Endothelial cell of hepatic sinusoid (primary cell): ENCODE measurements at regions not wholly inside any gene's neighbourhood (a gene's known extent, or its start where the extent isn't known, plus 50 kb on each side); places are given as distances from the start of the nearest gene placed in this dataset.

Experiments
- in situ Hi-C: cut with HindIII; loops from 2 replicates; pipeline ENCODE4 v1.10.0; 2017; ENCODE audit warnings: low sequenced_read_pairs

DNA sequence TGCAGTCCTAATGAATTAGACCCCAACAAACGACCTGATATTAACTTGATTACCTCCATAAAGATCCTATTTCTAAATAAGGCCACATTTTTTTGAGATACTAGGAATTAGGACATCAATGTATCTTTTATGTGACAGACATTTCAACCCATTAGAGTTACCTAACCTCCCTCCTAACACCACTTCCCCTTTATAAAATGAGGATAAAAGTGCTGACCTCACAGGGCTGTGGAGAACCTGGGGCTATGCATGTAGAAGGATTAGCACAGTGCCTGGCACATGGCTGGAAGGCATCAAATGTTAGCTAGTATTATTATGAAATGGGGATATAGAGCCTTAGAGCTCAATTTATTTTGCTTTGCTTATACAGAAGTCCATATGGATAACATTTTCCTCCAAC lies 53.5 kb upstream of the LRRN1 start:
- in situ Hi-C loops: no loop called here

DNA sequence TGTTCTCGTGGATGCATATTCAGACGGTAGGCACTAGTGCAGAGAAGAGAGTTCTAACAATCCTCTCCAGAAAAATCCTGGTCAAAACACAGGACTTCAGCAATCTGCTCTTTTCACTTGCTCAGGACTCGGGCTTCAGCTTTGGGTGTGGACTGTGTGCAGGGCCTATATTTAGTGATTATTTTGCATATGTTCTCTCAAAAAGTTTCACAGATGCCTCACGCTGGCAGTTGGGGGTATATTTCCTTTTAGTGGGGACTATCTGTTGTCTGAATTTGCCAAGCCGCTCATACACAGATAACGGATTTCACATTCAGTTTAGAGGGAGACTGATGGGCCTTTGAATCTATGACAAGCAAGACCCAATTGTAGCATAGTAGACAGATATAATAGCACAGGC lies 54.4 kb upstream of the LRRN1 start:
- in situ Hi-C loops: no loop called here

DNA sequence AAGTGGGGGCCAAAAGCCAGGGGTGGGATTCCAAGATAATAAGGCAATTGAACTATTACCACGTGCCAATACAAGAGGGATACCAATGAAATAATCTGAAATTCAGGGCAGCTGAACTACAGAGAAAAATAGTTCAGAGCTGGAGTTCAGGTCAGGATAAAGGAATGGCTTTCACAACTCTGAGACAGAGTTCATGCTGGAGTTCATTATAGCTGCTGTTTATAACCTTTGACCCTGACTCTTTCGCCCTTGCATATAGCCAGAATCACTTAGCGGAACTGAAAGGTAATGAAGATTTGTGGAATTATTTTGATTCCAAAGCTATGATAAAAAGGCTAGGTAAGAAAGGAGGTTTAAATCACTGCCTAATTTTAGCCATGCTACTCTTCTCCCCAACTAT lies 55.5 kb upstream of the LRRN1 start:
- in situ Hi-C loops: no loop called here

DNA sequence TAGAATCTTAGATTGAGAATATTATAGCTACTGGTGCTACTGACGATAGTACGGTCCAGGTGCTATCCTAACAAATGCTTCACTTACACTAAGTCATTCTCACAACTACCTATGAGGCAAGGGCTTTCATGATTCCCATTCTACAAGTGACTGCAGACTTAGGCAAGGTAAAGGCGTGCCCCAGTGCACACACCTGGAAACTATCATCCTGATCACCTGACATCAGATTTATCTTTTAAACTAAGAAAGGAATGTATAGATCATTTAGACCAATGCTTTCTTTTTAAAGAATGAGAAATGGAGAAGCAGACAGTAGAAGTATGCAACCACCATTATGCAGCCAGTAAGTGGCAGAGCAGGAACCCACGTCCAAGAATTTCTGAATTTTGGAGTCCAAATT lies 59.2 kb upstream of the LRRN1 start:
- in situ Hi-C loops: no loop called here

DNA sequence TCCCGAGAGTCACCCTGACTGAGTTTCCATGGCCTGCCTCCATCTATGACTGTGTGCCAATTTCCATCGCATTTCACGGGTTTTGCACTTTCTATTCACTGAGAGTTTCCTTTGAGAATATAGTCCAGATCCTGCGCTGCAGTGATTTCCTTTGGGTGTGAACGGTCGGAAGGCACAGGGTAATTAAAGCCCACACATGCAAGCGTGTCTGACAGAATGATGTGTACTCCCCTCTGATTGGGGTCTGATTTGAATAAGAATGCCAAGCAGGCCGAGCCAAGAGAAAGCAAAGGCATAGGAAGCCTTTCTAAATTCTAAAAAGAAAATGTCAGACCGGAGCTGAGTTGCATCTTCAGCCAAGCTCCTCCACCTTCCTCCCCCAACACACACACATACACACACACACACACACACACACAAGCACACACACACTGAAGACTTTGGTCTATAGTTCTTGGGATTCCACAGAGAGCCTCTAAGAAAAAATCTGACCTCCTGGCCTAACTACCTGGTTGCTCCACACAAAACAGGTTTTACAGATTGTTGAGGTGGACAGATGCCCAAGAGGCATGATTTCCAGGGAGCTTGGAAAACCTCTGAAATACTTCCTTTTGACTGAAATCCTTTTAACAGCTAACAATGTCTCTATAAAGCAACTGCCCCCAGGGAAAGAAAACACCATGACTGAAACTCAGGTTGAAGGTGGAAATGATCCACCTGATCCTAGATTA lies 59.7 kb upstream of the LRRN1 start:
- in situ Hi-C loops: no loop called here

DNA sequence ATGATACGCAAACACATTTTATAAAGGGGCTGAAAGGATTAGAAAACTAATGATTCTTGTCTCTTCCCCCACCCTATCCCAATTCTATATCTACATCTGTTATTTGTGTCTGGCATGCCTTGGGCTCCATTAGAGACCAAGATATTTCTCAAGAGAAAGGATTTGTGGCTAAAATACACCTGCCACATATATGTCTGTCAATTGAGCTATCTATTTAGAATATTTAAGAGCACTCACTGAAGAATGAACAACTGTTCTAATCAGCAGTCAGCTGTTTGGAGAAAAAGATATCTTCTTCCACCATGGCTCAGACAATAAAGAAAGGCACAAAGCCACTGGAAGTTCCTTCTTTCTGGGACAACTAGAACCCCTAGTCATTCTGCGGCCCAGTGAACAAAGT lies 61.7 kb upstream of the LRRN1 start:
- in situ Hi-C loops: no loop called here

DNA sequence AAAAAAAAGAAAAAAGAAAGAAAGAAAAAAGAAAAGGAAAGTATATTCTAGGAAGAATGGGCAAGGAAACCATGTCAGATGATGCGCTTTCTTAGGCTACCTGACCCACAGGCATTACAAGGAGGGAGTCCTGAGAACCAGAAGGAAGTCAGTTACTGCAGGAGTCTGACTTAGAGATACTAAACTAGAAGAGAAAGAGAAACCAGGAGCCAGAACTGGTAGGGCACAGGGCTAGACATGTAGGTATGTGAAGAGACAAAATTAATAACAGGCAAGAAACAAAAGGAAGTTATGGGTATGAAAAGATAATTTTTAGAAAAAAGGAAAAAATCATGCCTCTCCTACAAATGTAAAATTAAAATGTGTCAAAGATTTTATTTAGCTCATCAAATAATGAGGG lies 63.3 kb upstream of the LRRN1 start:
- in situ Hi-C loops: no loop called here

DNA sequence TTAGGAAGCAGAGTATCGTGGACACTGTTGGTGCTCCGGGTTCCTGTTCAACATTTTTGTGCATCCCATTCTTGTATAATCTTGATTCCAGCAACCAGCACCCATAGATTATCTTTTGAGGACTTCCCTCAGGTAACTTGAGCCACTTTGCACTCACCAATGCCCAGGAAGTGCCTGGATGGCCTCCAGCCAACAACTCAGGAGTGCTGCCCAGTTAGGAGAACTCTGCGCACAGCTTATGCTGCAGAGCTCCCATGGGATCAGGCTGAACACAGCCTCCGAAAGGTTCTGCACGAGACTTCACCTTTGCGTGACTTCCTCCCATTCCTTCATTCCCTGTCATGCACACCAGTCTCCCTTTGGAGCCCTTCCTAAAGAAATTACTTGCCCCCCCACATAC lies 64.3 kb upstream of the LRRN1 start:
- in situ Hi-C loops: no loop called here

DNA sequence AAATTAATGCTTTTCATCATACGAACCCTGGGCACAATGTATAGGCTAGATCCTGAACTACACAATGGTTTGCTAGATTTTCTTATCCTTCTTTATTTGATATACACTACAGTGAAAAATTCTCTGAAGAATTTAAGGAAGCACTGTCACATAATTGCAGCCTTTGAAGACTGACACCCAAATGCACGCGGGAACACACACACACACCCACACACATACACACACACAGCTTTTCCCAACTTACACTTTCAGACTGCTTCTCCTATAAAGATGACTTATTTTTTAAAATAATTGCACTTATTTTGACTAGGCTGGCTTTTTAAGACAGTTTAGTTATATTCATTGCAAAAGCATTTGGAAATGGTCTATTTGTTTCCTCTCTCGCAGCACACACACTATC lies 70.0 kb upstream of the LRRN1 start:
- in situ Hi-C loops: no loop called here

DNA sequence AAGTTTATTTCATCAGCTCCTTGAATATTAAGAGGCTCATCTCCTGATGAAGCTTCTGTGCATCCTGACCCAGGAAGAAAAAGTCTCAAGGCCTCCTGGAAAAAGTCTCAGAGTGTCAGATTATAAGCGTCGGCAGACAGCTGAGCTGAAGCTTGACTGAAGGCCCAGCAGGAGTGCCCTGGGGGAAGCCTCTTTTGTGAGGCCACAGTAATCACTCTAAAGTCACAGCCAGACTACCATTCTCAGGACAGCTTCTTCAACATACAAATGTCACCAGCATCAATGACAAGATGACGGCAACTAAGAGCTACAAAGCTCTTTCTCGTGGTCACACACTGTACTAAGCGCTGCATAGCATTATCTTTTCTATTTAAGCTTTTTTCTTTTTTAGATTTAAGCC lies 72.7 kb upstream of the LRRN1 start:
- in situ Hi-C loops: no loop called here

DNA sequence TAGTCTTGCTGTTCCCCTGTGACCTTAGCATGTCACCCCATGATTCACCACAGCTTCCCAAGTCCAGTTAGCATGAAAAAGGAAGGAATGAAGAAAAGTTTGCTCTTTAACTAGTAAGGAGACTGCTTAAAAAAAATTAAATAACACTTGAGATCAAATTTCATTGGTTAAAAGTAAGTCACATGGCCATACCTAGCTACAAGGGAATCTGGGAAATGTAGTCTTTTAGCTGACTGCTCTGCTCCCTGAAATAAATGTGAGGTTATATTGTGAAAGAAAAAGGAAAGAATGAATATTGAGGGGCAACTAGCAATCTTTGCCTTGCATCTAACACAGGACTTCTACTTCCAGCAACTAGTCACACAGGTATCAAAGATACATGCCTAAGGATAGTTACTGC lies 84.7 kb upstream of the LRRN1 start:
- in situ Hi-C loops: no loop called here

DNA sequence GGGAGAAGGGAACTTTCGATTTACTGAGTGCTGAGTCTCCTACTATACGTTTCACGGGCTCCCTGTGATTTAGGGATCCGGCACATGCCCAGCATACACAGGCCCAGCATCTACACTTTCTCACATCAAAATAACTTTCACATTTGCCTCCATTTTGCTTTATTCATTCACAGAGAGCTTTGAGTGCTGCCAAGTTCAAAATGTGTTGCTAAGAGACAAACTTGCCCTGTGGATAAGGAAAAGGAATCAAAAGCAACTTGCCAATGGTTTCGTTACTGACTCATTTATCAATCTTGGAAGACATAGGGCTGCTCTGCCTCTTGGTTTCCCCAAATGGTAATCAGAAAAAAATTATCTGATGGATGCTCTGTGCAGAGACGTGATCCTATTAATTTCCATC lies 86.3 kb upstream of the LRRN1 start:
- in situ Hi-C loops: no loop called here

DNA sequence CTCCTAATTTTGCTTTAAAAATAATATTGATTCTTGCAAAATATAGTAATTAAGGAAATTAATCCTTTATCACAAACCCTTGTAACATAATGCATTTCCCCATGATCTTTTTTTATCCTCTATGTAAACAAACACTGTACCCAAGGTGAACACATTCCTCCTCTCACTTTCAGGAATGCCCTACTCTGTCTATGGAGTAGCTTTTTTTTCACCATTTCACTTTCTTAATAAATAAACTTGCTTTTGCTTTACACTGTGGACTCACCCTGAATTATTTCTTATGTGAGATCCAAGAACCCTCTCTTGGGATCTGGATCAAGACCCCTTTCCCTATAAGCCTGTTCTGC lies 90.5 kb upstream of the LRRN1 start:
- in situ Hi-C loops: no loop called here

DNA sequence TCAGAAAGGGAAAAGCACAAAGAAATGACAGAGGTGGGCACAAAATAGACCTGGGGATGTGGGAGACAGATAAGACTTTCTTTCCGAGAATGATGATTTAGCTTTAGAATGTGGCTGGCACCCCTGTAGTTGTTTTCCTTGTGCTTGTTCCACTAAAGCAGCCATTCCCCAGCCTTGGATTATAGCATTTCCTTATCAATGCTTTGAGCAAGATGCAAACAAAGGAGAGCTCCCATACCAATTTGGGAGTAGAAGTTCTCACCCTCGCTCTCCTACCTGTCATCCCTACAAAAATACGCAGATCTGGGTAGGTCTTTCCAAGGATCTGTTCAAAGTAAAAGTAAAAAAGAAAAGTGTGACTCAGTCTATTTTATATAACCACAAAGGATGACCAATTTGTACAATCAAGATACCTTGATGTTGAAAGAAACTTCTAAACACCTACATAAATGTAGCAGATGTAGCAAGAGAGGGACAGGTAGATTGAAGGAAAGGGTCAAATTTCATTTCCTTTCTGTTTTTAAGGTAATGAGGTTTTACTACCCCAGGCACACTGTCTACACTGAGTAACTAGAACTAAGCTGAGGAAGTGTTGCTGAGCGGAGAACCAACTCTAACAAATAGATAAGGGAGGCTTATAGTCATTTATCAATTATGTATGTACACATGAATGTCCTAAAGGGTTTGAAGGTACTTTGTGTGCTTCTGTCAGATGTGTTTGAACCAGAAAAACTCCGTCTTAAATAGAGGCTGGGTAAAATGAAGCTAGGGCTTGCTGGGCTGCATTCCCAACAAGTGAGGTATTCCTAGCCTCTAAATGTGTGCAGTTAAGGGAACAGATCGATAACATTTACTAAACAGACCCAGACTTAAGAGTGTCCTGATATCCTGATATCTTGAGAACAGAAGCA lies 91.1 kb upstream of the LRRN1 start:
- in situ Hi-C loops: no loop called here

DNA sequence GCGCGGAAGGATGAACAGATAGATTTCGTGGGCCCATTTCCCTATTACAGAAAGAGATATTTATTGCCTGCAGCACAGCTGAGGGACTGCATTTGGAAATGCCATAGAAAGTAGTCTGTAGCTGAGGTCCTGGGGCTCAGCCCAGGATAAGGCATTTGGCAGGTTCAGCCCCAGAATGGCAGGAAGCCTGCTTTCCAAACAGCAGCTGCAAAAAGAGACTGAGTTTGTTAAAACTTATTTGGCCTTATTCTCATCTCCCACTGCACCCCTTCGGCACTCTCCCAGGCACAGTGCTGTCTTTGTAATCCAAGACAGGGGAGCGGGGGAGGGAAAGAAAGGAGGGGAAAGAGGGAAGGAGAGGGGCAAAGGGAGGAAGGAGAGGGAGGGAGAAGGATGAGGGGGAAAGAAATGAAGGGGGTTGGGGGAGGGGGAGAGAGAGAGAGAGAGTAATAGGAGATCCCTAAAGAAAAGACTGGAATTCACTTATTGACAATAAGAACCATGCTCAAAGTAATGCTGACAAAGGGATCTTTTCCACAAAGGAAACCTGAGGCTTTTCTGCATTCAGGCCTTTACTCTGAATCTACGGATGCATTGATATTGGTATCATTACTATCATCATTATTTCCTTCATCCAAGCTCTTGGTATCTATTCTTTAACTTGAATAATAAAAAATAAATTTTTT lies 94.0 kb upstream of the LRRN1 start:
- in situ Hi-C loops: no loop called here

DNA sequence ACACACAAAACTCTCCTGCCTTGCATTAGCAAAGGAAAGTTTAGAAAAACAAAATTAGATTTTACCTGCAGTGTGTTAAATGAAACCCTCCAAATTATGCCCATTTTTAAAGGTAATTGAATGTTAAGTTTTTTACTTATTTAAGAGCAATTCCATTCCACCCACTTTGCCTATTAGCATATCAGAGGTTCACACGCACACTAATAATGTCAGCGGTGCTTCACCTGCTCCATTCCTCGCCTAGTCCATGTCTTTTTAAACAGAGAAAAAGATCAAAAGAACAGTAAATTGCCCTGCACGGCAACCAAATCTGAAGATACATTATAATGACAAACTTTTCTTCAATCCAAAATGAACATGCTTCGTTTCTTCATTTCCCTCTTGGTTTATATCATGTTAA lies 97.3 kb upstream of the LRRN1 start:
- in situ Hi-C loops: no loop called here

DNA sequence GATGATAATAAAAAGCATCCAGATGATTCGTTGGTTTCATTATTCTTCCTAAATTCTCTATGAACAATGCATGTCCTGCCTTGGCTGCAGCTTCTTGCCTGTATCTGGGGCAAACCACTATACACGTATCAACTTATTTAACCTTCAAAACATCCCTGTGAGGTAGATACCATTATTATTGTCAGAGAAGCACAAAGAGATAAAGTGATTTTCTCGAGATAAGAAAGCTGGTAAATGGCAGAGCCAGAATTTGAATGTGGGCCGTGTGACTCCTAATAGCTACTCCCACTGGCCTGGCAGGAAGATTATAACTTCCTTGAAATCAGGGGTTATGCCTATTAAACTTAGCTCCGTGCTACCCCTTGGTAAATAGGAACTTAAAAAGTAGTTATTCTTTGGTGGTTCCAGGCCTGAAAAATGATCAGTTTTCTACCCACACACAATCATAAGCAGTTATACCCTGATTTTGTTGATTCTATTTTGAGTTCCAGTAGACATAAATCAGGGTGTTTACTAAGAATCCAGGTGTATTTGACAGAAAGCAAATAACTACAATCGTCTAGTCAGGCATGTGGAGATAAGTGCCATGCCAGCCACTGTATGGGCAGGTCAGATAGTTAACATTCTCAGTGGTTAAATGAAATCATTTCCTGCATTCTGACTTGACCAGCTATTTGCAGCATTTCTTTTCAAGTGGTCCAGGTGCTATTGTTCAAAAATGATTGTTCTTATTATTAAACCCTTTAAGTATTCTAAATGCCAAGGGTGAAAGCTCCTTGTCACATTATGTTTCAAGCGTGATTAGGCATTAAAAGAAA lies 99.2 kb upstream of the LRRN1 start:
- in situ Hi-C loops: no loop called here

DNA sequence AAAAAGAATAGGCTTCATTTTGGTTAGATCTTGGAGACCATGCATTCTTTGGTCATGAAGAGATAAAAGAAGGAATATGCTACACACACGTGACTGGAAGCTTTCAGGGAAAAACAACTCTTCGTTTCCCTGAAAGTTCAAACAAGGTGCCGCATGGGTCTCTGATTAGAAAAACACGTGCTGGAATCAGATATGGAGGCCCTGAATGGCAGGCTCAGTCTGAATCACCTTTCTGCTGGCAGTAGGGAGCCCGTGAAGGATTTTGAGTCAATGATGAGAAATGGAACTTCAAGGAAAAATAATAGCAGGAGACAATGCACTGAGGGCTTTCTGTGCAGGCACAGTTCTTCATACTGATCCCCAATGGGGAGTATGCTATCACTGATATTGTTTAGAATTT lies 99.8 kb upstream of the LRRN1 start:
- in situ Hi-C loops: no loop called here

DNA sequence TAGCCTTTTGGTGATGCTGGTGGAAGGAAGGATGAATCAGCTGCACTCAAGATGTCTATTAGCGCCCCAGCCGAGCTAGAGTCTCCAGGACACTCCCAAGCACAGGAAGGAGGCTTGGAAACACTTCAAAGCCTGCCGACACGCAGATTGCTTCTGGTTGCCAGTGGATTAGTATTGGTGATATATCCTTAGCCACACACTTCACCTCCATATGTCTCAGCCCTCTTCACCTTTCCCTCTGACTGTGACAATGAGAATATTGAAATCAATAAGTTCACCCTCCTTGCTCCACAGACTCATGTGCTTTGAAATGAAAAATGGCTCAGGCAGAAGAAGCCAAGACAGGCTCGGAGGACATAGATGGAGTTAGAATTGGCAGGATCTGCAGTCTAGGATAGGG lies 102.9 kb upstream of the LRRN1 start:
- in situ Hi-C loops: no loop called here

DNA sequence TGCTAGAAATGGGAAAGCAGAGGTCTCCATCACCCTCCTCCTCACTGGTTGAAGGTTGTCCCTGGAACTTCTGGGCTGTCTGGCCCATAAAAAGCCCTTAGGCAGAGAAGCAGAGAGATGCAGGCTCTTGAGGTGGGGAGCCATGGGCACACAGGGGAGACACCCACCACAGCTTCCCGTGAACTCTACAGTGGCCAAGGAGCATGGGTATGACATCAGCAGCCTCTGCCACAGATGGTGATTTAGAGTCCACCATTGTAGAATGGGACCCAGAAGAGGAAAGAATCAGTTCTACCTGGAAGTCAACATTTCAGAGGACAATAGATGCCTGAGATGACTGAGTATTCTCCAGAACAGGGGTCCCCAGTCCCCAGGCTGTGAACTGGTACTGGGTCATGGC lies 105.6 kb upstream of the LRRN1 start:
- in situ Hi-C loops: no loop called here
